Erythroblast (primary cell): ENCODE measurements at regions not wholly inside any gene's neighbourhood (a gene's known extent, or its start where the extent isn't known, plus 50 kb on each side); places are given as distances from the start of the nearest gene placed in this dataset.

ENCODE experiments used
- GATA1 ChIP-seq: IDR thresholded peaks from 2 replicates; pipeline ENCODE4 v1.6.1; 2011; ENCODE audit warnings: low read depth, mild to moderate bottlenecking, control low read depth, low read length, moderate library complexity
- POLR2A ChIP-seq: IDR thresholded peaks from 2 replicates; pipeline ENCODE4 v1.6.1; 2011; ENCODE audit warnings: mild to moderate bottlenecking, low read length

DNA sequence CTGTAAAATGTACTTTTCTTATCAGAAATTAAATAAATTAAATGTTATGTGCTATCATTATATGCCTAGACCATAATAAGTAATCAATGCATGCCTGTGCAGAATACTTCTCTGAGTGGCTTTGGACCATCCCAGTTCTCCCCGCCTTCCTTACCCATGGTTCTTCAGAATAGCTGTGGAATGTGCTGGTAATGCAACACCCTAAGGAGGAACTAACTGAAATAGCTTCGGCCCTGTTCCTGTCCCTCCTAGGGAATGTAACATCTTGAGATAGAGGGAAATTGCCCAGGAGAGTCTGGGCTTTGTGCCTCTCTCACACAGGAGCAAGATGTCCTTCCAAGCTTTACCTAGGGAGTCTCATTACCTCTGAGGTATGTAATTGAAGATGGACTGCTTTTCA, 693.6 kb upstream of the HS3ST1 start:
- TF ChIP-seq POLR2A: no peak
- TF ChIP-seq GATA1: no peak
